ENCODE measurements at regions not wholly inside any gene's neighbourhood (a gene's known extent, or its start where the extent isn't known, plus 50 kb on each side); places are given as distances from the start of the nearest gene placed in this dataset.

- no peak for TF ChIP-seq CTCF (IDR thresholded peaks at IDR 0.05; ENCODE audit: borderline replicate concordance)
- Histone ChIP-seq H3K4me3 (no peak overlapping the region), H3K36me3 (no peaks in the 10 kb centered on the region), H3K27ac (replicated peaks) (no peak overlapping the region), H3K9me3 (replicated peaks) (peaks cover 6% of the 10 kb centered on the region), H3K27me3 (ENCODE audit: low read depth) (no peaks in the 10 kb centered on the region), H3K4me1 (peaks cover 21% of the 10 kb centered on the region)
- no peak for DNase-seq
- intact Hi-C loops (cut with micrococcal nuclease), result no loop called here
These were observed 203.2 kb downstream of the LTN1 start for GRCh38 chr21:28789523-28789922.

- intact Hi-C loops (cut with micrococcal nuclease), result no loop called here
These were observed 204.6 kb downstream of the LTN1 start for GRCh38 chr21:28788030-28788429.

DNA sequence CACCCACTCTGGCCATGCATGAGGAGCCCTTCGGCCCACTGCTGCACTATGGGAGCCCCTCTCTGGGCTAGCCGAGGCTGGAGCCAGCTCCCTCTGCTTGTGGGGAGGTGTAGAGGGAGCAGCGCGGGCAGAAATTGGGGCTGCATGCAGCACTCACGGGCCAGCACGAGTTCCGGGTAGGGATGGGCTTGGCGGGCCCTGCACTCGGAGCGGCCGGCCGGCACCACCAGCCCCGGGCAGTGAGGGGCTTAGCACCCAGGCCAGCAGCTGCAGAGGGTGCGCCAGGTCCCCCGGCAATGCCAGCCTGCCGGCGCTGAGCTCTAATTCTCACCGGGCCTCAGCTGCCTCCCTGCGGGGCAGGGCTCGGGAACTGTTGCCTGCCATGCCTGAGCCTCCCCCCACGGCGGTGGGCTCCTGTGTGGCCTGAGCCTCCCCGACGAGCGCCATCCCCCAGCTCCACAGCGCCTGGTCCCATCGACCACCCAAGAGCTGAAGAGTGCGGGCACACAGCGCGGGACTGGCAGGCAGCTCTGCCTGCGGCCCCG is 209.0 kb downstream of the LTN1 start:
- no peak for TF ChIP-seq CTCF (IDR thresholded peaks at IDR 0.05; ENCODE audit: borderline replicate concordance)

More at GRCh38 chr21:28788030-28788429, 204.6 kb downstream of the LTN1 start:
- DNase-seq, result no peak
- no peaks in the 10 kb centered on the region for H3K27me3 ChIP-seq (ENCODE audit: low read depth)
- H3K4me3 ChIP-seq, result no peak overlapping the region
- H3K27ac ChIP-seq (replicated peaks), result no peak overlapping the region
- H3K36me3 ChIP-seq, result no peaks in the 10 kb centered on the region
- H3K4me1 ChIP-seq, result peaks cover 16% of the 10 kb centered on the region
- no peak for TF ChIP-seq CTCF (IDR thresholded peaks at IDR 0.05; ENCODE audit: borderline replicate concordance)
- peaks cover 6% of the 10 kb centered on the region for H3K9me3 ChIP-seq (replicated peaks)

GRCh38 chr21:28781602-28782276 is 210.9 kb downstream of the LTN1 start:
- H3K9me3 ChIP-seq (replicated peaks), result peaks cover 6% of the 10 kb centered on the region
- H3K4me1 ChIP-seq, result no peaks in the 10 kb centered on the region
- DNase-seq, result no peak
- TF ChIP-seq CTCF (IDR thresholded peaks at IDR 0.05; ENCODE audit: borderline replicate concordance), result peak; percentile 56
- no peaks in the 10 kb centered on the region for H3K27me3 ChIP-seq (ENCODE audit: low read depth)
- no peak overlapping the region for H3K4me3 ChIP-seq
- no peaks in the 10 kb centered on the region for H3K36me3 ChIP-seq
- H3K27ac ChIP-seq (replicated peaks), result no peak overlapping the region
- intact Hi-C loops (cut with micrococcal nuclease), result no loop called here

More for the DNA sequence above, 209.0 kb downstream of the LTN1 start:
- Histone ChIP-seq H3K27ac (replicated peaks) (no peak overlapping the region), H3K4me1 (no peaks in the 10 kb centered on the region), H3K9me3 (replicated peaks) (peaks cover 6% of the 10 kb centered on the region), H3K4me3 (no peak overlapping the region), H3K36me3 (no peaks in the 10 kb centered on the region), H3K27me3 (ENCODE audit: low read depth) (no peaks in the 10 kb centered on the region)
- intact Hi-C loops (cut with micrococcal nuclease), result no loop called here
- no peak for DNase-seq

GRCh38 chr21:28779914-28780313 is 212.8 kb downstream of the LTN1 start:
- intact Hi-C loops (cut with micrococcal nuclease), result no loop called here

More at GRCh38 chr21:28779914-28780313, 212.8 kb downstream of the LTN1 start:
- no peaks in the 10 kb centered on the region for H3K9me3 ChIP-seq (replicated peaks)
- no peaks in the 10 kb centered on the region for H3K36me3 ChIP-seq
- H3K27ac ChIP-seq (replicated peaks), result no peak overlapping the region
- no peak for TF ChIP-seq CTCF (IDR thresholded peaks at IDR 0.05; ENCODE audit: borderline replicate concordance)
- no peak for DNase-seq
- H3K4me3 ChIP-seq, result no peak overlapping the region
- no peaks in the 10 kb centered on the region for H3K27me3 ChIP-seq (ENCODE audit: low read depth)
- no peaks in the 10 kb centered on the region for H3K4me1 ChIP-seq

Data from left ventricle myocardium inferior (tissue), 1 donor.